ENCODE measurements at regions not wholly inside any gene's neighbourhood (a gene's known extent, or its start where the extent isn't known, plus 50 kb on each side); places are given as distances from the start of the nearest gene placed in this dataset.
"Not testable (repeated sequence)": the region's sequence is repeated elsewhere in the genome, so short reads cannot be mapped to it uniquely, and the experiment has no call there.

- no peak for DNase-seq
These were observed 406.2 kb upstream of the MMS22L start for GRCh38 chr6:97689078-97689754.

DNA sequence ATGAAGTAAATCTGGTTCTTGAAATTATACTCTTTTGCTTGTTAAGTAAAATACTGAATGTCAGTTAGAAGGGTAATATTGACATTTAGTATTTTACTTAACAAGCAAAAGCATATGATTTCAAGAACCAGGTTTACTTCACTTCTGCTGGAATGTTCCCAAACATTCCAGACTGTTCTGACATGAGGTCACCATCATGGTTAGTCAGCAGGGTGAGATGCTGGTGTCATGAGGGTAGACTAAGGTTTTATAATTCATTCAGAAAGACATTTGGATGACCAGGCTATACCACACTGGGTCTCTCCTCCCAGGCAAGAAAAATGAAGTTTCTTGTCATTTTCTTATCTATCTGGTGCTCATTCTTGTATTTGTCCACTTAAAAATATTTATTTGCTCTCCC is 414.4 kb upstream of the MMS22L start:
- DNase-seq = no peak

GRCh38 chr6:97701801-97702200 is 418.8 kb upstream of the MMS22L start:
- DNase-seq = no peak

- DNase-seq = no peak
These were observed 419.2 kb upstream of the MMS22L start for GRCh38 chr6:97702248-97702647.

- no peak for DNase-seq
These were observed 420.6 kb upstream of the MMS22L start for GRCh38 chr6:97703661-97704060.

DNA sequence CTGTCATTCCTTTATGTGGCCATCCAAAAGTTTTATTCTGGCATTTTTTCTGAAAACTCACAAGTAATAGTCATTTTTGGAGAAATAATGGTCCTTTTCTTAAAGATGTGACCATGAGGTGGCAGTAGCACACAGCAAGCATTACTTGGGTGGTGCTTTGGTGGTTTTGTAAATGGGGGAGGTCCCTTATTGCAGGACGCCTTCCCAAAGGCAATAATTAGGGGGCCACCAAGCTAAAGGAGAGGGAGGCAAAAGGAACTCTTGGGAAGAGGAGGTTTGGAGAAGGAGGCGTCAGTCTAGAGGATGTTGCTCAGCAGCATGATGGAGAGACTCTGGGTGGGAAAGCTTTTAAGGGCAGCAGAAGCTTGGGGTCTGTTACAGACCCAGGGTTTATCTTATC is 422.6 kb upstream of the MMS22L start:
- no peak for DNase-seq

- DNase-seq = no peak
These were observed 429.7 kb upstream of the MMS22L start for GRCh38 chr6:97712751-97713150.

DNA sequence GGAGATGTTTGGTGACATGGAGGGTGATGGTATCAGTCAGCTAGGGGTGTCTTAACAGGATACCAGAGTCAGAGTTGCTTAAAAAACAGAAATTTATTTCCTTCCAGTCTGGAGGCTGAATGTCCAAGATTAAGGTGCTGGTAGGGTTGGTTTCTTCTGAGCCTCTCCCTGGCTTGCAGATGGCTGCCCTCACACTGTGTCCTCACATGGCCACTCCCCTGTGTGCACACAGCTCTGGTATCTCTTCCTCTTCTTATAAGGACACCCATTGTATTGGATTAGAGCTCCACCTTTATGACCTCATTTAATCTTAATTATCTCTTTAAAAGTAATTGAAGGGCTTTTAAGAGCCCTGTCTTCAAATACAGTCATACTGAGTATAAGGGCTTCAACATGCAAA is 431.8 kb upstream of the MMS22L start:
- no peak for DNase-seq

DNA sequence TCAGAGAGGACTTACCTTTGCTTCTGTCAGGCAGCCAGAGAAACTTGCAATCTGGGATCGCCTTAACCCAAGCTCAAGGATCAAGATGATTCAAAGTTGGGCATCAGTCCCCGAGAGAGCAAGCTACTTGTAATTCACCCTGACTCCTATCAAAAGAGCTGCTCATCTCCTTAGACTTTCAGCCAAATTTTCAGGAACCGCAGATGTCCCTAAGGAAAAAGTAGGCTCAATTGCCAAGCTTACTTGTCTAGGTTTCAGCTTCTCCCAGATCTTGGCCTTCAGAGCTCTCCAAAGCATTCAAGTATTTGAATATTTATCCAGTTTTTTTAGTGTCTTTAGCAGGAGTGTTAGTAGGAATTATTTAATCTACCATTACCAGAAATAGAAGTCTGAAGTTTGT is 434.1 kb upstream of the MMS22L start:
- no peak for DNase-seq

- no peak for DNase-seq
These were observed 443.4 kb upstream of the MMS22L start for GRCh38 chr6:97726378-97726777.

- no peak for DNase-seq
These were observed 449.0 kb upstream of the MMS22L start for GRCh38 chr6:97732045-97732444.

GRCh38 chr6:97757575-97757974 is 474.6 kb upstream of the MMS22L start:
- no peak for DNase-seq

- DNase-seq = no peak
These were observed 482.4 kb upstream of the MMS22L start for GRCh38 chr6:97765461-97765860.

GRCh38 chr6:97771372-97771771 is 488.4 kb upstream of the MMS22L start:
- DNase-seq = no peak

DNA sequence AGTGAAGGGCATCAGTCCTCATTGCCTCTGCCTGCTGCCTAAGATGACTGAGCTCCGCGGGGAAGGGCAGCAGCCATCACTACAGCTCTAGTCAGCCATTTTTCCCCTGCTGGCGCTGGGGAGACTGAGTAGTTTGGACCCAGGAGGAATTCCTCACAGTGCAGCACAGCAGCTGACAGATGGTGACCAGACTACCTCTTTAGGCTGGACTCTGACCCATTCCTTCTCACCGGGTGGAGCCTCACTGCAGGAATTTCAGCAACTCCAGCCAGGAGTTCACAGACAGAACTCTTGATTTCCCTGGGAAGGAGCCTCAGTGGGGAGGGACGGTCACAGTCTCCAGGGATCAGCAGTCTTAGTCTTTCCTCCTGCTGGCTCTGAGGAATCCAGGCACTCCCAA is 492.0 kb upstream of the MMS22L start:
- no peak for DNase-seq

DNA sequence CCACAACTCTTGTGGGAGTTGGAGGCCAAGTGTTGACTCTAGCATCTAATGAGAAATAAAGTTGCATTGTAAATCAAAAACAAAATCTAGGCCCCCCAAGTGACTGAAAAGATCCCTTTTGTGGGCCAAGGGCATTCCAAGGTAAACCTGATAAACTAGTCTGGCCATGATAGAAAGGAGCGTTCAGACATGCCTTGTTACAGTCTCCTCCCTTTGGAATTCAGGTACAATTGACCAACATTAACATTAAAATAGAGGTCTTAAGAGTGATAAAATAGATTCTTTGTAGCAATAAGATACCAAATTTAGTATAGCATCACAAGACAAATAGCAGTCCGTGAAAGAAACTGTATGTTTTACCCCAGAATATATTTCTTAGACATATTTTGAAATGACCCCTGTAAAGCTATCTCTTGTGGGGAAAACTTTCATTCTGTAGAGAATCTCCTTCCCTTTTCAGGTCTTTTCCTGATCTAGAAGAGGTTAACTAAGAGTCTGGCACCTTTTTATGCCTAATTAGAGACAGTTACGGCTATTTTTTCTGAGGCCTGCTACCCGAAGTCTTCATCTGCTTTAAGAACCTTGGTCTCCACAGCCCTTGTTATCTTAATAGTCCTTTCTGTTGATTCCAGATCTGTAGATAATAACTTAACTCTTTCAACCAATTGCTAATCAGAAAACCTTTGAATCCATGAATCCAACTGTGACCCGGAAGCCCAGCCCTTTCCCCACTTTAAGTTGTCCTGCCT is 495.4 kb upstream of the MMS22L start:
- DNase-seq = no peak

DNA sequence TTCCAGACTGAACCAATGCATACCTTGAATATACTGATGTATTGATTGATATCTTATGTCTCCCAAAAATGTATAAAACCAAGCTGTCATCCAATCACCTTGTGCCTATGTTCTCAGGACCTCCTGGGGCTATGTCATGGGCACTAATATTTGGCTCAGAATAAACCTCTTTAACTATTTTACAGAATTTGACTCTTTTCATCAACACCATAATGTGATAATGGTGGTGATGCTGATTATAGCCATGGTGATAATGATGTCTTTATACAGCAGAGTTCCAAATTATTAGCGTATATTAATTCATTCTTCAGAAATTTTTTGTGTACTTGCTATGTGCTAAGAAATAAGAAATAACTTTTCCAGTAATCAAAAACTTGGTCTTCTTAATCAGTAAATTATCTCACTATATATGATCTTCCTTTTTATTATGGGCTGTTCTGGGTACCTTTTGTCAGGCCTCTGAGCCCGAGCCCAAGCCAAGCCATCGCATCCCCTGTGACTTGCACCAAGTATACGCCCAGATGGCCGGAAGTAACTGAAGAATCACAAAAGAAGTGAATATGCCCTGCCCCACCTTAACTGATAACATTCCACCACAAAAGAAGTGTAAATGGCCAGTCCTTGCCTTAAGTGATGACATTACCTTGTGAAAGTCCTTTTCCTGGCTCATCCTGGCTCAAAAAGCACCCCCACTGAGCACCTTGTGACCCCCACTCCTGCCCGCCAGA is 496.2 kb upstream of the MMS22L start:
- DNase-seq = not testable (repeated sequence)

- DNase-seq = no peak
These were observed 508.0 kb upstream of the MMS22L start for GRCh38 chr6:97790926-97791590.

DNA sequence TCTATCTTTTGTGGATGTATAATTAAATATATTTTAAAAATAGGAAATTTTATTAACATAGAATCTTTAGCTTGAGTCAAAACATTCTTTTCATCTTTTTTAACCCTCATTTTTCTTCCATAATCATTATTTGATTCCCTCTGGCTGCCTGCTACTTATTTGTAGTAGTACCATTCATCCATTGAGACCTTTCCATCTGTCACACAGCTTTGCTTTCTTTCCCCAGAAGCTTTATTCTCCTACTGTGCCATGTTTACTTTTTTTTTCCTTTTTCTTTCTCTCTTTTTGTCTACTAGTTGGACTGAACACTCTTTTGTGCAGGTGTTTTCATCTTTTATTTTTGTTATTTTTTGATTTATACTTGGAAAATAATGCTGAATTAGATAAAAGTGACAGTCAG is 522.6 kb upstream of the MMS22L start:
- DNase-seq = no peak

DNA sequence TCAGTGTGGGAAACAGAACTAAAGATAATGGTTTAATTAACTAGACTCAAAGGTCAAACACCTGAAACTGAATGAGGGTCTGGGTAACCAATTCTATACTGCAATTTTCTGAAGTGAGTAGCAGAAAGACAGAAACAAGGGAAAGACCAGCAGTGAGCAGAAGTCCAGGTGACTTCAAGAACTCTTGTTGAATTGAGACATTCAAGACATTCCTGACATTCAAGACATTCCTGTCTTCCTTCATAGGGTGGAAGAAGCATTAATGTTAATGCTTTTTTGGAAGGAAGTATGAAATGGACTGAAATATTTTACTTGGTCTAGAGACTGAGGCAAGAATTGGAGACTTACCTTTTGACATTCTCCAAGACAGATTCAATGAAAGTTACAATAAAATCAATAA is 529.9 kb upstream of the MMS22L start:
- DNase-seq = no peak

DNA sequence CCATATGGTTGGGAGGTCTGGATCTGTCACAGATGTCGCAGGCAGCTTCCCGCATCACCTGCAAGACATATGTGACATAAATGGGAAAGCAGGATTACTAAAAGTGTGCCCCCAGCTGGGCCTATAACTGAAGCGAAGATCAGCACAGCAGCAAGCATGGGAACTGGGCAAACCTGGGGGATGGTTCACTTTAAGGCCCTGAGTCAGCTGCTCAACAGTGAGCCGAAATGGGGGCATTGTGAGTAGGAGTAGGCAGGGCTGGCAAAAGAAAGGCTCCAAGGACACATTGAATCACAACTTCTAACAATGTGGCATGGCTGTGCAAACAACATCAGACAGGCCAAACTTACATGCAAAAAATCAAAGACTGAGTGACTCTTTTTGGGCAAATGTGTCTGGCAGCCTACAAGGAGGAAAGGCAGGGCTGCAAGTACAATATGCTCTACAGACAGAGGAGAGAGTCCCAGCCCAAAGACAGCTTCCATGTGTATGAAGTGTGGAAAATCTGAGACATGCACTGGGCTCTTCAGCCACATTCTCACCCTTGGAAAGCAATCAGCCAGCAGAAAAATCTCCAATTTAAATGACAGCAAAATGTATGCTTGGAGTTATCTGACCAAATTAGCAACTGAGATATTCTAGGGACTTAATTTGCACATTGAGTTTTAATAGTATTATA is 531.0 kb upstream of the MMS22L start:
- DNase-seq = no peak

- no peak for DNase-seq
These were observed 532.3 kb upstream of the MMS22L start for GRCh38 chr6:97815301-97815812.

GRCh38 chr6:97816526-97816925 is 533.5 kb upstream of the MMS22L start:
- DNase-seq = no peak
